MM.1S (cell line): ENCODE measurements at regions not wholly inside any gene's neighbourhood (a gene's known extent, or its start where the extent isn't known, plus 50 kb on each side); places are given as distances from the start of the nearest gene placed in this dataset.

Source experiments
- DNase-seq: peaks from one replicate; pipeline ENCODE4 v3.0.0-alpha.2; 2015
- H2AFZ ChIP-seq: fragments of 300-600 bp; sonication (generic); 2 replicates; pipeline ENCODE4 v1.6.0; 2016; ENCODE audit warnings: antibody characterized with exemption, low read length
- H3F3A ChIP-seq: fragments of 300-600 bp; sonication (generic); 2 replicates; pipeline ENCODE4 v1.6.1; 2016; ENCODE audit warnings: mild to moderate bottlenecking, antibody characterized with exemption, low read length, moderate library complexity, mixed read lengths; ENCODE audit not compliant: insufficient read depth
- H3K27ac ChIP-seq: fragments of 300-600 bp; sonication (generic); 2 replicates; pipeline ENCODE4 v1.5.1; 2016; ENCODE audit warnings: mild to moderate bottlenecking, low read length
- H3K27me3 ChIP-seq: fragments of 300-600 bp; sonication (generic); replicated peaks from 2 replicates; pipeline ENCODE4 v1.6.0; 2016; ENCODE audit warnings: low read length; ENCODE audit not compliant: insufficient read depth
- H3K36me3 ChIP-seq: fragments of 300-600 bp; sonication (generic); replicated peaks from 2 replicates; pipeline ENCODE4 v1.6.1; 2016; ENCODE audit warnings: mild to moderate bottlenecking, low read length, mixed read lengths; ENCODE audit not compliant: insufficient read depth
- H3K4me1 ChIP-seq: fragments of 300-600 bp; sonication (generic); 2 replicates; pipeline ENCODE4 v1.6.1; 2016; ENCODE audit warnings: low read length, mixed read lengths
- H3K4me2 ChIP-seq: fragments of 300-600 bp; sonication (generic); 2 replicates; pipeline ENCODE4 v1.6.0; 2016; ENCODE audit warnings: low read depth, low read length
- H3K4me3 ChIP-seq: fragments of 300-600 bp; sonication (generic); 2 replicates; pipeline ENCODE4 v1.5.1; 2016; ENCODE audit warnings: low read length, mixed read lengths
- H3K79me2 ChIP-seq: fragments of 300-600 bp; sonication (generic); 2 replicates; pipeline ENCODE4 v1.6.1; 2016; ENCODE audit warnings: mixed run types, low read length, mixed read lengths
- H3K9ac ChIP-seq: fragments of 300-600 bp; sonication (generic); 2 replicates; pipeline ENCODE4 v1.6.1; 2016; ENCODE audit warnings: low read length, mixed read lengths
- H3K9me2 ChIP-seq: fragments of 300-600 bp; sonication (generic); replicated peaks from 2 replicates; pipeline ENCODE4 v1.6.1; 2016; ENCODE audit warnings: mild to moderate bottlenecking, low read length, mixed read lengths; ENCODE audit not compliant: insufficient read depth
- H3K9me3 ChIP-seq: fragments of 300-600 bp; sonication (generic); replicated peaks from 2 replicates; pipeline ENCODE4 v1.6.1; 2016; ENCODE audit warnings: mild to moderate bottlenecking, low read length, mixed read lengths; ENCODE audit not compliant: insufficient read depth
- H4K20me1 ChIP-seq: fragments of 300-600 bp; sonication (generic); 2 replicates; pipeline ENCODE4 v1.6.1; 2016; ENCODE audit warnings: mild to moderate bottlenecking, low read length, moderate library complexity, mixed read lengths; ENCODE audit not compliant: insufficient read depth
- EZH2 ChIP-seq: fragments of 300-600 bp; sonication (generic); optimal IDR thresholded peaks from 2 replicates; pipeline ENCODE3; 2017; ENCODE audit warnings: low read depth, mild to moderate bottlenecking, antibody characterized with exemption, low read length, mixed read lengths
- EZH2phosphoT487 ChIP-seq: fragments of 300-600 bp; sonication (generic); IDR thresholded peaks from 2 replicates; pipeline ENCODE4 v1.6.1; 2018; ENCODE audit warnings: antibody characterized with exemption, low read length
- TF ChIP-seq, protein P1 (sequence below): fragments of 300-600 bp; sonication (generic); IDR thresholded peaks from 2 replicates; pipeline ENCODE4 v1.5.1; 2016; ENCODE audit warnings: antibody characterized with exemption, low read length, mixed read lengths

DNA sequence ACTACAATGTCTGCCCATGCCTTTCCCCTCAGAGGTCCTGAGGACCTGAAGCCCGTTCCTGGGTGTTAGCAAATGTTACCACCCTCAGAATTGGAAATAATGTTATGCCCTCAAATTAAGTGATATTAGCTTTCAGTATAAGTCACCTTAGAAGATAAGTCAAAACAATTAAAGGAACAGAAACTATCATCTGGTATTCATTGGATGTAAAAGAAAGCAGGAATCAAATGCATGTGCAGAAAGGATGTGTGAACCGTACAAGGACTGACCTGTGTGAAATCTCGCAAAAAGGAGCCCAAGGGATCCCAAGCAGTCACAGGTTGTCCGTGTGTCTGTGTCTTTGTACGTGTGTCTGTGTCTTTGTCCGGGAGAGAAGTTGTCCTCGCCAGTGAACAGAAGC is 51.6 kb upstream of the TAB2 start:
- Histone ChIP-seq H2AFZ (no peak overlapping the region), H3K4me3 (no peak overlapping the region), H3K36me3 (no peaks in the 10 kb centered on the region), H3K9me2 (no peaks in the 10 kb centered on the region), H4K20me1 (no peaks in the 10 kb centered on the region), H3K4me2 (no peak overlapping the region), H3K4me1 (peaks cover 16% of the 10 kb centered on the region), H3K9me3 (no peaks in the 10 kb centered on the region), H3K27ac (no peak overlapping the region), H3K9ac (no peak overlapping the region), H3F3A (no peaks in the 10 kb centered on the region), H3K27me3 (no peaks in the 10 kb centered on the region), H3K79me2 (no peaks in the 10 kb centered on the region)
- TF ChIP-seq, protein P1, sequence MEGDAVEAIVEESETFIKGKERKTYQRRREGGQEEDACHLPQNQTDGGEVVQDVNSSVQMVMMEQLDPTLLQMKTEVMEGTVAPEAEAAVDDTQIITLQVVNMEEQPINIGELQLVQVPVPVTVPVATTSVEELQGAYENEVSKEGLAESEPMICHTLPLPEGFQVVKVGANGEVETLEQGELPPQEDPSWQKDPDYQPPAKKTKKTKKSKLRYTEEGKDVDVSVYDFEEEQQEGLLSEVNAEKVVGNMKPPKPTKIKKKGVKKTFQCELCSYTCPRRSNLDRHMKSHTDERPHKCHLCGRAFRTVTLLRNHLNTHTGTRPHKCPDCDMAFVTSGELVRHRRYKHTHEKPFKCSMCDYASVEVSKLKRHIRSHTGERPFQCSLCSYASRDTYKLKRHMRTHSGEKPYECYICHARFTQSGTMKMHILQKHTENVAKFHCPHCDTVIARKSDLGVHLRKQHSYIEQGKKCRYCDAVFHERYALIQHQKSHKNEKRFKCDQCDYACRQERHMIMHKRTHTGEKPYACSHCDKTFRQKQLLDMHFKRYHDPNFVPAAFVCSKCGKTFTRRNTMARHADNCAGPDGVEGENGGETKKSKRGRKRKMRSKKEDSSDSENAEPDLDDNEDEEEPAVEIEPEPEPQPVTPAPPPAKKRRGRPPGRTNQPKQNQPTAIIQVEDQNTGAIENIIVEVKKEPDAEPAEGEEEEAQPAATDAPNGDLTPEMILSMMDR: no peak
- TF ChIP-seq EZH2 (no peak), EZH2phosphoT487 (no peak)
- no peak for DNase-seq

DNA sequence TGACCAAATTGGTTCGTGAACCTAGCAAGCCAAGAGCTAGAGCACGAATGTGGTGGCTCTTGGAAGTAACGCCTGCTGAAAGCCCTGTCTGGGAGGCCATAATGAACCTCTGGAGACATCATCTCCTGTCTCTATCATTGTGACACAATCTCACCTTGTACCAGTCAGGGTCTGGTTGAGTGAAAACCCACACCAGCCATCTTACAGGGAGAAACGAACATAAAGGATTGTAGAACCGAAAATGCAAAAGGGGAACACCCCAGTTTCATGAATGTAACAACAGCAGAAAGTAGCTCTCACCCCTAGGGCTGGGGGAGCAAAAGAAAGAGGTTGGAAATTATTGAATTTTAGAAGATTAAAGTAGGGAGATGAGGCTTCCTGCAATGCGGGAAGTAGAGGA is 50.9 kb upstream of the TAB2 start:
- no peak overlapping the region; the same call in 1 of the 2 replicates for H3K4me3 ChIP-seq
- peak overlapping the region; percentile 12 for H2AFZ ChIP-seq
- TF ChIP-seq EZH2 (no peak), EZH2phosphoT487 (no peak)
- TF ChIP-seq, protein P1: no peak
- DNase-seq: peak; percentile 43
- H3K9me2 ChIP-seq: no peaks in the 10 kb centered on the region
- H3K27me3 ChIP-seq: no peaks in the 10 kb centered on the region
- H4K20me1 ChIP-seq: no peaks in the 10 kb centered on the region
- H3K79me2 ChIP-seq: no peaks in the 10 kb centered on the region
- H3K4me2 ChIP-seq: peak overlapping the region; percentile 44
- peak overlapping the region; percentile 21; the same call in 1 of the 2 replicates for H3K27ac ChIP-seq
- H3K9ac ChIP-seq: no peak overlapping the region
- no peaks in the 10 kb centered on the region for H3K36me3 ChIP-seq
- H3K9me3 ChIP-seq: no peaks in the 10 kb centered on the region
- peaks cover 16% of the 10 kb centered on the region for H3K4me1 ChIP-seq
- H3F3A ChIP-seq: no peaks in the 10 kb centered on the region

DNA sequence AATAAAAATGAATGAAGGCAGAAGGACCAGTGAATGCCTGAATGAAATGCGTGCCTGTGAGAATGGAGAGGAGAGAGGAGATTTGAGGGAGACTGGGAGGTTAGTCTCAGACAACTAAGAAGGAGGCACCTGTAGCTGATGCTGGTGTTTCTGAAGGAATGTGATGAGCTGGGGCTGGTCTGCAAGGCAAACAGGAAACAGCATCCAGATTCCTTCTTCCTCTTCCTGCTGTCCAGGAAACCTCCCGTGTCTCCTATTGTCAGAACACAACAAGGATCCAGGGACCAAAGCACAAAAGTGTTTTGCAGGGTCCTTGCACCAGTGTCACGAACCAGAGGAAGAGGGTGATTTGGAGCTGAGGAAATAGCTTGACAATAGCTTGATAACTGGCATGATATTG is 50.4 kb upstream of the TAB2 start:
- Histone ChIP-seq H3K36me3 (no peaks in the 10 kb centered on the region), H3K9me3 (no peaks in the 10 kb centered on the region), H4K20me1 (no peaks in the 10 kb centered on the region), H3K4me1 (peaks cover 16% of the 10 kb centered on the region), H3F3A (no peaks in the 10 kb centered on the region), H3K79me2 (no peaks in the 10 kb centered on the region), H3K9ac (no peak overlapping the region), H3K9me2 (no peaks in the 10 kb centered on the region), H3K27me3 (no peaks in the 10 kb centered on the region), H3K4me3 (no peak overlapping the region; the same call in 1 of the 2 replicates), H2AFZ (peak overlapping the region; percentile 23), H3K27ac (peak overlapping the region; percentile 21; the same call in 1 of the 2 replicates), H3K4me2 (peak overlapping the region; percentile 44)
- no peak for DNase-seq
- TF ChIP-seq EZH2 (no peak), EZH2phosphoT487 (no peak)
- TF ChIP-seq, protein P1: no peak
